LoVo (cell line): ENCODE measurements at regions not wholly inside any gene's neighbourhood (a gene's known extent, or its start where the extent isn't known, plus 50 kb on each side); places are given as distances from the start of the nearest gene placed in this dataset.

ENCODE experiments used
- DNase-seq: peaks from one replicate; pipeline ENCODE4 v3.0.0-alpha.2; 2016; ENCODE audit warnings: low spot score

DNA sequence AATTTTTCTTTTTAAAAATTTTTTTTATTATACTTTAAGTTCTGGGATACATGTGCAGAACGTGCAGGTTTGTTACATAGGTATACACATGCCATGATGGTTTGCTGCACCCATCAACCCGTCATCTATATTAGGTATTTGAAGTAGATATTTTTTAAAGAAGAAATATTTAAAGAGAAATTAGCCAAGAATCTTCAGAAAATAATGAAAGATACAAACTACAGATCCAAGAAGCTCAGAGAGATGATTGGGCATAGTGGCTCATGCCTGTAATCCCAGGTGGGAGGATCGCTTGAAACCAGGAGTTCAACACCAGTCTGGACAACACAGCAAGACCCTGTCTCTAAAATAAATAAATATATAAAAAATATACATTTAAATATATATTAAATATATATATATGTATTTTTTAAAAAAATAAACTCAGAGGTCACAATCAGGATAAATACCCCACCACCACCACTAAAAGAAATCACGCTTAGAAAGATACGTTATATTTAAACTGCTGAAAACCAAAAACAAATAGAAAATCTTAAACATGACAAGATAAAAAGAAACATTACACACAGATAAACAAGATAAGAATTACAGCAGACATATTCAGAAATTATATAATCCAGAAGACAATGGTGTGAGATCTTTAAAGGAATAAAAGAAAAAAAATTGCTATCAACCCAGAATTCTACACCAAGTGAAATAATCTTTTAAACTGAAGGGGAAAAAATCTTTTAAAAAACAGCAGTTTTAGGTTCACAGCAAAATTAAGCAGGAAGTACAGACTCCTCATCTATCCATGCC, 57.5 kb downstream of the CSF2 start:
- no peak for DNase-seq

DNA sequence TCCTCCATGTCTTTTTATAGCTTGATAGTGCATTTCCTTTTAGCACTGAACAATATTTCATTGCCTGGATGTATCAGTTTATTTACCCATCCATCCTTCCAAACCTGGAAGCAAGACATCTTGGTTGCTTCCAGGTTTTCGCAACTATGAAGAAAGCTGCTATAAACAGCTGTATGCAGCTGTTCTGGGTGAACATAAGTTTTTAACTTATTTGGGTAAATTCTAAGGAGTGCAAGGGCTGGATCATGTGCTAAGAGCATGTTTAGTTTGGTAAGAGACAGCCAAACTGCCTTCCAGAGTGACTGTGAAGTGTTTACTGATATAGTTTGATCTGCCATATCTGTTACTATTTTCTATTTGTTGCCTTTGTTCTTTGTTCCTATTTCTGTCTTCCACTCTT, 58.5 kb downstream of the CSF2 start:
- DNase-seq = no peak

DNA sequence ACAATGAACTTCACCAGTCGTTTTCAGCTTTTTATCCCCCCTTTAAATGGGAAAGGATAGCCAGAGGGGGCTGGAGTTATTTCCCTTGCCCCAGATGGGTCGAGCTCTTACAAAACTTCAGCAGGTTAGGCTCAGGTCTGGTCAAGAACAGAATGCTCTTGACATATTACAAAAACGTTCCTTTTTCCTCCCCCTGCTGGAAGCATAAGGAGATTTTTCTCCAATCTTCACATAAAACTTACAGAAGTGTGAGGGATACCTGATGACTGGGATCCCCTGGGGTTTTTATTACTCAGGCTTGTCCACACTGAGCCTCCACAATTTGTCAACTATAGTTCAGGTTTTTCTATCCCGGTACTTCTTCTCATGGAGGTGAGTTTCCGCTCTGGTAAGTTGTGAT, 60.8 kb downstream of the CSF2 start:
- peak; percentile 12 for DNase-seq

DNA sequence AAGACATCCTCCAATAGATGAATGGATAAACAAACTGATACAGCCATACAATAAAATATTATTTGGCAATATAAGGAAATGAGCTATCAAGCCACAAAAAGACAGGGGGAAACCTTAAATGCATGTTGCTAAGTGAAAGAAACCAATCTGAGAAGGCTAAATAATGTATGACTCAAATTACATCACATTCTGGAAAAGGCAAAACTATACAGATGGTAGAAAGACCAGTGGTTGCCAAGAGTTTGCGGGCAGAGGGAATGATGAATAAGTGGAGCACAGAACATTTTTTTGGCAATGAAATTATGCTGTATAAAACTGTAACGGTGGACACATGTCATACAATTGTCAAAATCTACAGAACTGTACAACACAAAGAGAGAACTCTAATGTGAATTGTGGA, 63.3 kb downstream of the CSF2 start:
- no peak for DNase-seq

DNA sequence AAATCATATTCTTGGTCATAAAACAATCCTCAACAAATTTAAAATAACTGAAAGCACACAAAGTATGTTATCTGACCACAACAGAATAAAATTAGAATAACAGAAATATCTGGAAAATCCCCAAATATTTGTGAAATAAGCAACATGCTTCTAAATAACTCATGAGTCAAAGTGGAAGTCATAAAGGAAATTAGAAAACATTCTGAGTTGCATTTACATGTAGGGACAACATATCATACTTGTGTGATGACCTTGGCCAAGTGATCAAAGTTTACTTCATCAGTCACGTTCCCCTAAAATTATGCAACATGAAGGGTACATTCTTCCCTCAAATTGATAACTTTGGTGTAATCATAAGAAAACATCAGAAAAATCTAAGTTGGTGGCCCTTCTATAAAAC, 64.7 kb downstream of the CSF2 start:
- no peak for DNase-seq
